K562 (cell line): ENCODE measurements at regions not wholly inside any gene's neighbourhood (a gene's known extent, or its start where the extent isn't known, plus 50 kb on each side); places are given as distances from the start of the nearest gene placed in this dataset.

Experiments used
- ATAC-seq: fragments of 200-7000 bp; cut with Tn5 transposase; 3 replicates; pipeline ENCODE4 v1.9.1; 2020; ENCODE audit warnings: moderate library complexity
- BruUV-seq: library from RNA; stranded (reverse); fragments of 400-500 nt; replicated peaks from 2 replicates; lab custom pipeline; 2021; lab: Mats Ljungman, UMichigan
- CTCF ChIA-PET: fragments of 300-600 bp; formaldehyde crosslinking; extraction: SDS; loops from one replicate; lab custom pipeline; 2021; ENCODE audit warnings: low intra/inter-chr PET ratio; lab: Yijun Ruan, JAX
- POLR2A ChIA-PET: fragments of 300-600, 350-650 bp; sonication (Branson Sonifier 250); formaldehyde crosslinking; extraction: SDS; loops from one replicate; lab custom pipeline; 2021; ENCODE audit warnings: antibody characterized with exemption, inconsistent platforms; lab: Yijun Ruan, JAX
- DNase-seq, 4 experiments: peaks; one replicate each; pipeline versions ENCODE4 v3.0.0 to v3.0.0-alpha.2; 2011 to 2018; ENCODE audit warnings: low spot score in 3 of 4, mixed read lengths in 3 of 4; ENCODE audit errors: extremely low read depth in 1 of 4
- FAIRE-seq: peaks from 2 replicates; lab custom pipeline; 2011; peaks lifted over from hg19 to GRCh38; lab: Jason Lieb, UNC
- H2AFZ ChIP-seq: 2 replicates; pipeline ENCODE4 v1.6.0; 2011; ENCODE audit warnings: low read depth, low read length, control low read depth, inconsistent platforms
- H3K27ac ChIP-seq: fragments of 200-600 bp; 3 replicates; pipeline ENCODE4 v1.8.0; 2011; ENCODE audit warnings: low read depth, mild to moderate bottlenecking, control low read depth, inconsistent platforms, low read length, moderate library complexity, mixed read lengths; ENCODE audit errors: extremely low read depth
- H3K27me3 ChIP-seq, 2 experiments: fragments of 300-600 bp in 1 of 2; 2 replicates in 1 of 2; 3 replicates in 1 of 2; pipeline versions ENCODE4 v1.6.0 to v1.8.0; 2011; ENCODE audit warnings: inconsistent platforms in 2 of 2, low read length in 2 of 2, mild to moderate bottlenecking in 1 of 2, mixed read lengths in 1 of 2, moderate library complexity in 1 of 2; ENCODE audit not compliant: control insufficient read depth in 2 of 2, insufficient read depth in 2 of 2
- H3K36me3 ChIP-seq: fragments of 300-600 bp; 3 replicates; pipeline ENCODE4 v1.8.0; 2011; ENCODE audit warnings: mild to moderate bottlenecking, low read length, inconsistent platforms; ENCODE audit not compliant: control insufficient read depth, insufficient read depth
- H3K4me1 ChIP-seq, 2 experiments: fragments of 200-600 bp in 1 of 2; replicated peaks in 1 of 2; 2 replicates in 1 of 2; 3 replicates in 1 of 2; pipeline versions ENCODE4 v1.5.1 to v1.8.0; 2011; ENCODE audit warnings: inconsistent platforms in 2 of 2, low read length in 2 of 2, mild to moderate bottlenecking in 1 of 2, mixed read lengths in 1 of 2, moderate library complexity in 1 of 2; ENCODE audit not compliant: control insufficient read depth in 2 of 2, insufficient read depth in 2 of 2
- H3K4me2 ChIP-seq: 2 replicates; pipeline ENCODE4 v1.6.1; 2011; ENCODE audit warnings: low read length, control low read depth, inconsistent platforms, mixed read lengths; ENCODE audit not compliant: insufficient read depth
- H3K4me3 ChIP-seq: fragments of 200-600 bp; sonication (generic), shearing (Covaris generic); 2 replicates; pipeline ENCODE4 v1.5.1; 2016; ENCODE audit warnings: control low read depth, inconsistent platforms
- H3K79me2 ChIP-seq: fragments of 200-600 bp; 3 replicates; pipeline ENCODE4 v1.8.0; 2011; ENCODE audit warnings: low read length, inconsistent platforms; ENCODE audit not compliant: control insufficient read depth, insufficient read depth
- H3K9ac ChIP-seq, 2 experiments: 2 replicates each; pipeline versions ENCODE4 v1.6.0 to v1.6.1; 2011; ENCODE audit warnings: low read depth in 2 of 2, low read length in 2 of 2, control low read depth in 1 of 2, inconsistent platforms in 1 of 2, mild to moderate bottlenecking in 1 of 2, mixed read lengths in 1 of 2; ENCODE audit not compliant: insufficient read depth in 1 of 2
- H3K9me1 ChIP-seq: one replicate; pipeline ENCODE4 v1.6.0; 2011; ENCODE audit warnings: inconsistent platforms, mild to moderate bottlenecking, low read length, moderate library complexity; ENCODE audit not compliant: control insufficient read depth, insufficient read depth
- H3K9me3 ChIP-seq: replicated peaks from 2 replicates; pipeline ENCODE4 v1.5.1; 2011; ENCODE audit warnings: low read depth, low read length, inconsistent platforms; ENCODE audit not compliant: control insufficient read depth, insufficient read depth
- H4K20me1 ChIP-seq: replicated peaks from 2 replicates; pipeline ENCODE4 v1.6.1; 2011; ENCODE audit warnings: low read length, inconsistent platforms, mixed read lengths; ENCODE audit not compliant: control insufficient read depth, insufficient read depth
- CTCF ChIP-seq, 3 experiments: IDR thresholded peaks in 2 of 3; conservative IDR thresholded peaks in 1 of 3; 2 replicates each; pipeline ENCODE4 v1.5.1; 2011 to 2012; ENCODE audit warnings: low read length in 3 of 3, mild to moderate bottlenecking in 3 of 3, control low read depth in 2 of 3, improper control_type of control experiment in 1 of 3, inconsistent platforms in 1 of 3, low read depth in 1 of 3, mixed read lengths in 1 of 3, moderate library complexity in 1 of 3; ENCODE audit not compliant: insufficient read depth in 2 of 3
- E2F6 ChIP-seq, 2 experiments: IDR thresholded peaks; 2 replicates each; pipeline ENCODE4 v1.6.1; 2011; ENCODE audit warnings: borderline replicate concordance in 1 of 2, control low read depth in 1 of 2, low read depth in 1 of 2, low read length in 1 of 2, mild to moderate bottlenecking in 1 of 2, mixed read lengths in 1 of 2, moderate library complexity in 1 of 2; ENCODE audit not compliant: insufficient read depth in 1 of 2, insufficient read length in 1 of 2, poor library complexity in 1 of 2, severe bottlenecking in 1 of 2; ENCODE audit errors: extremely low read depth in 1 of 2
- IFI16 ChIP-seq: fragments of 250-450 bp; sonication (Bioruptor Pico); IDR thresholded peaks from 2 replicates; pipeline ENCODE4 v2.1.2; 2022; ENCODE audit warnings: mild to moderate bottlenecking, inconsistent platforms
- MAFG ChIP-seq: fragments of 450-650 bp; conservative IDR thresholded peaks from 2 replicates; pipeline ENCODE4 v1.6.1; 2016; ENCODE audit warnings: missing genetic modification characterization, missing compliant biosample characterization
- MLLT1 ChIP-seq, 2 experiments: fragments of 450-650 bp; IDR thresholded peaks; 2 replicates each; pipeline ENCODE4 v1.6.1; 2016
- SMC3 ChIP-seq: conservative IDR thresholded peaks from 2 replicates; pipeline ENCODE4 v1.6.1; 2011; ENCODE audit warnings: low read depth, low read length, improper control_type of control experiment; ENCODE audit not compliant: insufficient read depth
- ZBTB2 ChIP-seq: fragments of 450-650 bp; IDR thresholded peaks from 2 replicates; pipeline ENCODE4 v1.6.1; 2016; ENCODE audit warnings: antibody characterized with exemption
- ZNF165 ChIP-seq: fragments of 250-450 bp; sonication (Bioruptor Pico); IDR thresholded peaks from 2 replicates; pipeline ENCODE4 v1.4.0; 2020; ENCODE audit warnings: borderline replicate concordance
- ZSCAN29 ChIP-seq: fragments of 450-650 bp; IDR thresholded peaks from 2 replicates; pipeline ENCODE4 v1.6.1; 2017
- WGBS: fragments of 100-300 bp; shearing (Covaris generic); methylation state at CpG from one replicate; pipeline ENCODE4 v1.1.6; 2016; ENCODE audit warnings: low coverage, mixed read lengths; ENCODE audit not compliant: insufficient coverage; ENCODE audit errors: missing lambda C conversion rate; 5-methylcytosine and 5-hydroxymethylcytosine counted together
- in situ Hi-C: fragments of 300-500 bp; cut with MboI; formaldehyde crosslinking; loops from 4 replicates; pipeline ENCODE4 v1.15.0; 2018; ENCODE audit warnings: inconsistent platforms, mixed read lengths
- intact Hi-C: fragments of 100-400 bp; cut with micrococcal nuclease; formaldehyde crosslinking; loops from 2 replicates; pipeline ENCODE4 v1.14.2; 2022

GRCh38 chr12:4177262-4177661 is 96.3 kb upstream of the CCND2 start:
- Histone ChIP-seq H3K27me3 (no peaks in the 10 kb centered on the region), H3K4me1 (no peaks in the 10 kb centered on the region), H3K79me2 (no peaks in the 10 kb centered on the region), H3K9me1 (no peaks in the 10 kb centered on the region), H3K36me3 (no peaks in the 10 kb centered on the region), H2AFZ (no peak overlapping the region), H3K4me3 (no peak overlapping the region), H3K9me3 (no peaks in the 10 kb centered on the region), H3K9ac (no peak overlapping the region), H3K4me2 (no peak overlapping the region), H4K20me1 (no peaks in the 10 kb centered on the region), H3K27ac (no peak overlapping the region)
- in situ Hi-C loops = no loop called here
- intact Hi-C loops = no loop called here
- DNase-seq (no peak), FAIRE-seq (no peak), ATAC-seq (no peak)
- WGBS = 31% methylated on average over 2 of the region's 2 CpGs
- ChIA-PET POLR2A (no interaction called here), CTCF (no interaction called here)
- no TSS peak for BruUV-seq
- TF ChIP-seq IFI16 (CRISPR knock-in tag) (no peak), CTCF (IDR thresholded peaks at IDR 0.05 in 2 of 3, conservative IDR thresholded peaks at IDR 0.05 in 1 of 3; ENCODE audit: insufficient read depth in 2 of 3, low read depth in 1 of 3, low read length in 3 of 3) (no peak)

GRCh38 chr12:4176168-4176567 is 97.4 kb upstream of the CCND2 start:
- in situ Hi-C loops = no loop called here
- FAIRE-seq (no peak), ATAC-seq (no peak)
- TF ChIP-seq ZNF165 (CRISPR knock-in tag) (no peak), E2F6 (IDR thresholded peaks at IDR 0.05; ENCODE audit: borderline replicate concordance in 1 of 2, extremely low read depth in 1 of 2, insufficient read depth in 1 of 2, insufficient read length in 1 of 2, low read depth in 1 of 2, low read length in 1 of 2, poor library complexity in 1 of 2, severe bottlenecking in 1 of 2) (no peak), MLLT1 (IDR thresholded peaks at IDR 0.05) (no peak), ZSCAN29 (no peak), SMC3 (no peak), MAFG (tag) (no peak), ZBTB2 (peak; percentile 58; the same call in 1 of the 2 replicates)

More at GRCh38 chr12:4176168-4176567, 97.4 kb upstream of the CCND2 start:
- Histone ChIP-seq H3K9me3 (no peaks in the 10 kb centered on the region), H3K4me2 (no peak overlapping the region), H3K4me3 (no peak overlapping the region), H3K36me3 (no peaks in the 10 kb centered on the region), H3K27ac (no peak overlapping the region), H3K79me2 (no peaks in the 10 kb centered on the region), H3K9ac (no peak overlapping the region), H3K27me3 (no peaks in the 10 kb centered on the region), H2AFZ (no peak overlapping the region), H3K4me1 (no peaks in the 10 kb centered on the region), H3K9me1 (no peaks in the 10 kb centered on the region), H4K20me1 (no peaks in the 10 kb centered on the region)
- CTCF ChIA-PET = no interaction called here
- no peak for DNase-seq
- POLR2A ChIA-PET = no interaction called here
- no TSS peak for BruUV-seq
- intact Hi-C loops = no loop called here
